WTC11 (cell line): ENCODE measurements at regions not wholly inside any gene's neighbourhood (a gene's known extent, or its start where the extent isn't known, plus 50 kb on each side); places are given as distances from the start of the nearest gene placed in this dataset.

ENCODE experiments used
- ATAC-seq: fragments of 200-7000 bp; cut with Tn5 transposase; 2 replicates; pipeline ENCODE4 v1.10.0; 2021; ENCODE audit warnings: mild to moderate bottlenecking, moderate library complexity
- CTCF ChIA-PET: fragments of 300-600 bp; sonication (Branson Sonifier 250); formaldehyde crosslinking; loops from one replicate; lab custom pipeline; 2021; ENCODE audit warnings: antibody characterized with exemption; lab: Charles Lee
- POLR2A ChIA-PET: fragments of 350-600 bp; sonication (Branson Sonifier 250); formaldehyde crosslinking; loops from one replicate; lab custom pipeline; 2021; ENCODE audit warnings: antibody characterized with exemption; lab: Charles Lee
- DNase-seq: peaks from one replicate; pipeline ENCODE4 v3.0.0; 2021; ENCODE audit warnings: low spot score
- H3K27ac Mint-ChIP-seq: 2 replicates; pipeline ENCODE4 v1.8.0; 2021; ENCODE audit warnings: mixed read lengths
- H3K27me3 Mint-ChIP-seq: 2 replicates; pipeline ENCODE4 v1.8.0; 2021; ENCODE audit warnings: low read depth, mild to moderate bottlenecking, moderate library complexity, mixed read lengths
- H3K36me3 Mint-ChIP-seq: 2 replicates; pipeline ENCODE4 v1.8.0; 2021; ENCODE audit warnings: mixed read lengths
- H3K4me1 Mint-ChIP-seq: 2 replicates; pipeline ENCODE4 v1.8.0; 2022; ENCODE audit warnings: mixed read lengths
- H3K4me3 Mint-ChIP-seq: 2 replicates; pipeline ENCODE4 v1.8.0; 2021; ENCODE audit warnings: mild to moderate bottlenecking, moderate library complexity, mixed read lengths
- H3K9me3 Mint-ChIP-seq: 2 replicates; pipeline ENCODE4 v1.8.0; 2021; ENCODE audit warnings: mixed read lengths
- ATF2 ChIP-seq: sonication (generic); formaldehyde crosslinking; IDR thresholded peaks from 2 replicates; pipeline ENCODE4 v1.8.1; 2022; ENCODE audit warnings: low read depth, missing genetic modification reagents, borderline replicate concordance
- E2F4 ChIP-seq: sonication (generic); formaldehyde crosslinking; IDR thresholded peaks from 2 replicates; pipeline ENCODE4 v1.8.1; 2022; ENCODE audit warnings: low read depth, mild to moderate bottlenecking, moderate library complexity, missing genetic modification reagents, borderline replicate concordance
- ELF4 ChIP-seq: sonication (generic); formaldehyde crosslinking; IDR thresholded peaks from 2 replicates; pipeline ENCODE4 v1.8.1; 2022; ENCODE audit warnings: low read depth, mild to moderate bottlenecking, moderate library complexity, missing genetic modification reagents
- FOXK1 ChIP-seq: sonication (generic); formaldehyde crosslinking; IDR thresholded peaks from 2 replicates; pipeline ENCODE4 v1.8.0; 2022; ENCODE audit warnings: mild to moderate bottlenecking, moderate library complexity, missing genetic modification reagents
- MAX ChIP-seq: sonication (generic); formaldehyde crosslinking; IDR thresholded peaks from 2 replicates; pipeline ENCODE4 v1.8.0; 2022; ENCODE audit warnings: mild to moderate bottlenecking, missing genetic modification reagents
- NFATC4 ChIP-seq: fragments of 250-450 bp; sonication (Bioruptor Pico); IDR thresholded peaks from 2 replicates; pipeline ENCODE4 v1.9.0; 2021; ENCODE audit warnings: mild to moderate bottlenecking
- NFYB ChIP-seq: sonication (generic); formaldehyde crosslinking; conservative IDR thresholded peaks from 2 replicates; pipeline ENCODE4 v1.8.0; 2022; ENCODE audit warnings: low read depth, missing genetic modification reagents
- NR3C1 ChIP-seq: sonication (generic); formaldehyde crosslinking; conservative IDR thresholded peaks from 2 replicates; pipeline ENCODE4 v1.8.1; 2023; ENCODE audit warnings: low read depth, mild to moderate bottlenecking, missing genetic modification reagents
- SMAD4 ChIP-seq: sonication (generic); formaldehyde crosslinking; IDR thresholded peaks from 2 replicates; pipeline ENCODE4 v1.8.0; 2022; ENCODE audit warnings: mild to moderate bottlenecking, missing genetic modification reagents
- SP1 ChIP-seq: sonication (generic); formaldehyde crosslinking; conservative IDR thresholded peaks from 2 replicates; pipeline ENCODE4 v1.8.1; 2022; ENCODE audit warnings: missing genetic modification reagents
- TP53 ChIP-seq: sonication (generic); formaldehyde crosslinking; IDR thresholded peaks from 2 replicates; pipeline ENCODE4 v1.8.1; 2023; ENCODE audit warnings: mild to moderate bottlenecking, missing genetic modification reagents
- ZBTB21 ChIP-seq: sonication (generic); formaldehyde crosslinking; IDR thresholded peaks from 2 replicates; pipeline ENCODE4 v1.8.1; 2023; ENCODE audit warnings: mild to moderate bottlenecking, missing genetic modification reagents, borderline replicate concordance
- ZNF232 ChIP-seq: sonication (generic); formaldehyde crosslinking; IDR thresholded peaks from 2 replicates; pipeline ENCODE4 v1.8.0; 2022; ENCODE audit warnings: mild to moderate bottlenecking, missing genetic modification reagents
- ZNF263 ChIP-seq: sonication (generic); formaldehyde crosslinking; IDR thresholded peaks from 2 replicates; pipeline ENCODE4 v1.8.1; 2022; ENCODE audit warnings: low read depth, mild to moderate bottlenecking, moderate library complexity, missing genetic modification reagents
- ZNF423 ChIP-seq: fragments of 250-450 bp; sonication (Bioruptor Pico); IDR thresholded peaks from 2 replicates; pipeline ENCODE4 v2.1.2; 2022; ENCODE audit warnings: mild to moderate bottlenecking, moderate library complexity
- TF ChIP-seq, protein P1 (sequence below): sonication (generic); formaldehyde crosslinking; conservative IDR thresholded peaks from 2 replicates; pipeline ENCODE4 v1.8.1; 2022; ENCODE audit warnings: mild to moderate bottlenecking, missing genetic modification reagents
- TF ChIP-seq, protein P2 (sequence below): sonication (generic); formaldehyde crosslinking; IDR thresholded peaks from 2 replicates; pipeline ENCODE4 v1.8.0; 2022; ENCODE audit warnings: mild to moderate bottlenecking, missing genetic modification reagents
- TF ChIP-seq, protein P3 (sequence below): sonication (generic); formaldehyde crosslinking; IDR thresholded peaks from 2 replicates; pipeline ENCODE4 v1.8.1; 2023; ENCODE audit warnings: mild to moderate bottlenecking, missing genetic modification reagents

DNA sequence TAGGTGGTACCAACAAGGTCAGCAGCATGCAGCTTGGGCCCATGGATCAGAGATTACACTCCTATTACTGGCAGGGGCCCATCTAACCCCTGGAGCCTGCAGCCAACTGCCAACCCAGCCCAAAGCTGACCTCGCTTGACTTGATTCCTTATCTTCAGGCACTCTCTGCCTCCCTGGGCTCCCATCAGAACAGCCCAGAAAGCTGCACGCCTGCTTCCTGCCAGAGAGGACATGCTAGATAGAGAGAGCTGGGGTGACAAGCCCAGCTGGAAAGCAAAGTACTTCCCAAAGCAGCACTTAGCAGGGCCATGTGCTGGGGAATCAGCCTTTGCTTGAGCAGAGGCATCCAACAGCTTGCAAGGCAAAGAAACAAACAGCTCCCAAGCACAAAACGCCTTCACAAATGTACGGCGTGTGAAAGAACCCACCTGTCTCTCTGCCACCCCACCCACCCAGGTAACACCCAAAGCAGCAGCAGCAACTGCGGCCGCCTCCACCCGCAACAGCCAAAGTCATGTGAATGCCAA, 74.2 kb upstream of the NLK start:
- Mint-ChIP-seq H3K27me3 (no peaks in the 10 kb centered on the region), H3K9me3 (0 out of 2 replicates have a peak, but pooled peaks cover 3% of the 10 kb centered on the region), H3K4me1 (peaks cover 10% of the 10 kb centered on the region), H3K36me3 (no peaks in the 10 kb centered on the region), H3K27ac (no peak overlapping the region), H3K4me3 (no peak overlapping the region)
- ChIA-PET POLR2A (no interaction called here), CTCF (no interaction called here)
- ATAC-seq (no peak), DNase-seq (no peak)
- TF ChIP-seq NFYB (CRISPR knock-in tag) (no peak), E2F4 (no peak), TP53 (CRISPR knock-in tag) (no peak), NR3C1 (CRISPR knock-in tag) (no peak), SMAD4 (CRISPR knock-in tag) (no peak), NFATC4 (CRISPR knock-in tag) (no peak), ATF2 (CRISPR knock-in tag) (no peak), SP1 (CRISPR knock-in tag) (no peak), ZBTB21 (no peak), ZNF263 (CRISPR knock-in tag) (no peak), ZNF232 (CRISPR knock-in tag) (no peak), FOXK1 (CRISPR knock-in tag) (no peak)
- TF ChIP-seq, protein P1, sequence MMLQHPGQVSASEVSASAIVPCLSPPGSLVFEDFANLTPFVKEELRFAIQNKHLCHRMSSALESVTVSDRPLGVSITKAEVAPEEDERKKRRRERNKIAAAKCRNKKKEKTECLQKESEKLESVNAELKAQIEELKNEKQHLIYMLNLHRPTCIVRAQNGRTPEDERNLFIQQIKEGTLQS (CRISPR knock-in tag): no peak
- TF ChIP-seq, protein P2, sequence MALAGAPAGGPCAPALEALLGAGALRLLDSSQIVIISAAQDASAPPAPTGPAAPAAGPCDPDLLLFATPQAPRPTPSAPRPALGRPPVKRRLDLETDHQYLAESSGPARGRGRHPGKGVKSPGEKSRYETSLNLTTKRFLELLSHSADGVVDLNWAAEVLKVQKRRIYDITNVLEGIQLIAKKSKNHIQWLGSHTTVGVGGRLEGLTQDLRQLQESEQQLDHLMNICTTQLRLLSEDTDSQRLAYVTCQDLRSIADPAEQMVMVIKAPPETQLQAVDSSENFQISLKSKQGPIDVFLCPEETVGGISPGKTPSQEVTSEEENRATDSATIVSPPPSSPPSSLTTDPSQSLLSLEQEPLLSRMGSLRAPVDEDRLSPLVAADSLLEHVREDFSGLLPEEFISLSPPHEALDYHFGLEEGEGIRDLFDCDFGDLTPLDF (CRISPR knock-in tag): no peak
- TF ChIP-seq, protein P3, sequence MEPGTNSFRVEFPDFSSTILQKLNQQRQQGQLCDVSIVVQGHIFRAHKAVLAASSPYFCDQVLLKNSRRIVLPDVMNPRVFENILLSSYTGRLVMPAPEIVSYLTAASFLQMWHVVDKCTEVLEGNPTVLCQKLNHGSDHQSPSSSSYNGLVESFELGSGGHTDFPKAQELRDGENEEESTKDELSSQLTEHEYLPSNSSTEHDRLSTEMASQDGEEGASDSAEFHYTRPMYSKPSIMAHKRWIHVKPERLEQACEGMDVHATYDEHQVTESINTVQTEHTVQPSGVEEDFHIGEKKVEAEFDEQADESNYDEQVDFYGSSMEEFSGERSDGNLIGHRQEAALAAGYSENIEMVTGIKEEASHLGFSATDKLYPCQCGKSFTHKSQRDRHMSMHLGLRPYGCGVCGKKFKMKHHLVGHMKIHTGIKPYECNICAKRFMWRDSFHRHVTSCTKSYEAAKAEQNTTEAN: no peak

DNA sequence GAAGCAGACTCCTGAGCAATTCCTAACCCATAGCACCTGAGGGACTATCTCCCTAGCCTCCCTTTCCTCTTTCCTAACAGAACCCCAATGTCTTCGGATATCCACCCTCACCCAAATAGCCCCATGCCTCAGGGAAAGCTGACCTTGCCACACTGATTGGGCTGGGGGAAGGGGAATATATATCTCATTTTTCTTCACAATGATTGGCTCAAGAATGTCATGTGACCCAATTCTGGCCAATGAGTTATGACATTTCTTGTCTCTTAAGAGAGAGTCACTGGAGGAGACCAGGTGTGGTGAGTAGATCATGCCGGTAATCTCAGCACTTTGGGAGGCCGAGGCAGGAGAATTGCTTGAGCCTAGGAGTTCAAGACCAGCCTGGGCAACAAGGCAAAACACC, 71.9 kb upstream of the NLK start:
- ATAC-seq (no peak), DNase-seq (no peak)
- H3K9me3 Mint-ChIP-seq: 0 out of 2 replicates have a peak, but pooled peaks cover 3% of the 10 kb centered on the region
- TF ChIP-seq ELF4 (CRISPR knock-in tag) (no peak), MAX (CRISPR knock-in tag) (no peak), ZNF423 (CRISPR knock-in tag) (no peak), SP1 (CRISPR knock-in tag) (no peak)
- H3K4me3 Mint-ChIP-seq: no peak overlapping the region
- CTCF ChIA-PET: no interaction called here
- POLR2A ChIA-PET: no interaction called here
- no peak overlapping the region for H3K27ac Mint-ChIP-seq
- no peaks in the 10 kb centered on the region for H3K36me3 Mint-ChIP-seq
- no peaks in the 10 kb centered on the region for H3K27me3 Mint-ChIP-seq
- peaks cover 3% of the 10 kb centered on the region; the same call in 1 of the 2 replicates for H3K4me1 Mint-ChIP-seq
